ENCODE measurements at regions not wholly inside any gene's neighbourhood (a gene's known extent, or its start where the extent isn't known, plus 50 kb on each side); places are given as distances from the start of the nearest gene placed in this dataset.
"Not testable (repeated sequence)": the region's sequence is repeated elsewhere in the genome, so short reads cannot be mapped to it uniquely, and the experiment has no call there.

DNA sequence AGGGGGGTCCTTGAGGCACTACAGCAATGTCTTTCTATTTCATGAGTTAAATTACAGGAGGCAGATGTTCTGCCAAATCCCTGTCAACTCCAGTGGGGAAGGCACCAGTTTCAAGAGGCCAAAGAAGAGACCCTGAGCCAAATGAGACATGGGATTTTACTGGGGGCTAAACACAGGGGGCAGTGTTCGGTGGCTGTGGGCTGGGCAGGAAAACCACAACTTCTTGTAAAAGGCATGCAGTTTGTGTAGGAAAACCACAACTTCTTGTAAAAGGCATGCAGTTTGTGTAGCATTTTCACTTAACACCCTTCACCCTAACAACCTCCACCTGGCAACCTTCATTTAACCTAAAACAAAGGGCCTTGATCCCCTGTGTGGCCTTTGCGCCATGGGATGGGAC, 61.0 kb downstream of the POLR2M start:
- DNase-seq (ENCODE audit: low spot score) = no peak

DNA sequence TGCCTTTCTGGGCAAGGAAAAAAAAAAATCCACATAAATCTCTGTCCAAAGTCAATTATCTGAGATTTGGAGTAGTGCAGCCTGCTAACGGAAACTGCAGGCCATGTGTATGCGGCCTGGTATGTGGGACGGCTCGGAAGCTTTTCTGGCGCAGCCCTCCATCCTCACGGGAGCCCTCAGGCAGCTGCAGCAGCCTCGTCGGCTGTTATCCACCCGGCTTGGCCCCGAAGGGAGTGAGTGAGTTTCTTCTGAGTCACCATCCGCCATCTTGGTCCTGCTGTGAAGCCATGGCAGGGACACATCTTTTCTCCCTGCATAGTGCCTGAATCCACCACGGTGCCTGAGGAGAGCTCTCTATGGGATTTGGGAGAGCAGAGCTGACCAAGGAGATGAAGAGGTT, 62.8 kb downstream of the POLR2M start:
- DNase-seq (ENCODE audit: low spot score) = peak; percentile 34

DNA sequence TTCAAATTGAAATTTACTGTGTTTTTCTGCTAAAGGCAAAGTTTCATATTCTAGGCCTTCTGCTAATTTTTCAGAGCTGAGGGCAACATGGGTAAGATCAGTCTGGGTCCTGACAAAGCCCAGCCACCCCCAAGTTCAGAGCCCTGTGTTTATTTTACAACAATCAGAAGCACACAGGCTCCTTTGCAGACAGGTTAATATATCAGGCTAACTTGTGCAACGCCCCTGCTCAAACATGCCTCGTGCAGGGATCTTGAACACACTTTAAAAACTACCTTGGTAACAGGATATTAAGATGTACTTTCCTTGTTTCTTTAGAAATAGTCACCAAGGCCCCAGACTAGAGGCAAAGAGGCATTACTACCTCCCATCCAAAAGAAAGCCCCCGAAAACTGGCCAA, 64.0 kb downstream of the POLR2M start:
- DNase-seq (ENCODE audit: low spot score) = no peak

DNA sequence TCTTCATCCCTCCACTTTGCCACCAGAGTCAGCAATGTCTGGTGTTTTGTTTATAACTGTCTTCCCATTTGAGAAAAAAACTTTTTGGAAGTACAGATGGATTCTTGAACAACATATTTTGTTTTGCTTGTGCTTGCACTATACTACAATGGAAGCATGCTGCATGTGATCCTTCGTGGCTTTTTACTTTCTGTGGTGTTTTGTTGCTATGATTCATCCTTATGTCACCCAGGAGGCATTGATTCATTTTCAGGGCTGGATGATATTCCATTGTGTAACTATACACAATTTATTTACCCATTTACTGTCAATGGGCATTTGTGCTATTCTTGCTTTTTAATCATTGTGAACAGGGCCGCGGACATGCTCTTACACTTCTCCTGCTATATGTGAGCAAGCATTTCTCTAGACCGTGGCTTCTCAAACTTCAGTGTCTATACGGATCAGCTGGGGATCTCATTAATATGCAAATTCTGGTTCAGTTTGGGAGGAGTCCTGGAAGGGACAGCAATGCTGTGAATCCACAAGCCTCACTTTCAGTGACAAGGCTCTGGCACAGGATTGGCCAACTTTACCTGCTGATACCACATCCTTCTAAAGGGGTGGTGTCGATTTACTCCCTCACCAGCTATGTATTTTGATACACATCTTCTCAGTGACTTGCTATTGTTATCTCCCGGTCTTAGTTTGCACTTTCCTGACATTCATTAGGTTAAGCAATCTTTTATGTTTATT, 65.9 kb downstream of the POLR2M start:
- no peak for DNase-seq (ENCODE audit: low spot score)

DNA sequence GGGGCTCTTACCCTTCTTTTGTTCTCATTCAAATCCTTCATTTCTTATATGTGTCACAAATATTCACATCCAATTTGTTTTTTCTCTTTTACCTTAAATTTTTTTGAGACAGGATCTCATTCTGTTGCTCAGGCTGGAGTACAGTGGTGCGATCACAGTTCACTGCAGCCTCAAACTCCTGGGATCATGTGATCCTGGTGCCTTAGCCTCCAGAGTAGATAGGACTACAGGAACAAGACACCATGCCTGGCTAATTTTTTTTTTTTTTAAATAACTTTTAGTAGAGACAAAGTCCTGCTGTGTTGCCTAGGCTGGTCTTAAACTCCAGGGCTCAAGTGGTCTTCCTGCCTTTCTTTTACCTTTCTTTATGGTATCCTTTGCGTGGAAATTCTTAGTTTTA, 66.5 kb downstream of the POLR2M start:
- DNase-seq (ENCODE audit: low spot score) = no peak

DNA sequence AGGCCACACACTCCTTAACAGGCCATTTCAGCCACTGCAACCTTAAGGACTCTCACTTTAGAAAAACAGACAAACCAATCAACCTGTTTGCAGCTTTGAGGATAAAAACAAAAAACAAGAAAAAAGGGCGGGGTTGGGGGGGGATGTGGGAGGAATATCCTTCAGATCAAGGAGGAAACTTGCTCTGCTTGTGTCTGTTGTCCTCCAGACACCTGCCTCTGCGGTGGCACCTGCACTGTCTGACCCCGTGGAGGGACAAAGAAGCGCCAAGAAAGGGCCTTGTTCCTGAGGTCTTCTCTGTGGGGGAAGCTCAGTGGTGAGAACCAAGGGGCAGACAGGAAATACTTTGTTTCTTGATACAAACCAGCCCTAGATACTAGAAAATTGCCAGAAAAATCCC, 70.5 kb downstream of the POLR2M start:
- DNase-seq (ENCODE audit: low spot score) = no peak

DNA sequence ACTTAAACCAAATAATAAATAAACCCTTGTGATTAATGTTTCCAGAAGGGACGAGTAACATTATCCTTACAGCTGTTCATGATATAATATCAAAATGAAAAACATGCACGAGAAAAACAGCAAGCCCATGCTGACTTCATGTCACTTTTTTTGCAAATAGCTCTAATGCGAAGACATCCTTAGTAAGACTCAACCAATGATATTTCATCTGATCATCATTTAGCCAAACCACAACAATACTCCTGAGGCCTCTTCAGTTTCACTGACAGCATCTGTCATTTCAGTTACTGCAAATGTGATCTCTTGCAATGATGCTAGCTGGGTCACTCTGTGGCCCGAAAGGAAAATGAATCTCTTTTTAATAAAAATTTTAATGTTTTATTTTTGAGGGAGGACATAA, 74.0 kb downstream of the POLR2M start:
- DNase-seq (ENCODE audit: low spot score) = no peak

DNA sequence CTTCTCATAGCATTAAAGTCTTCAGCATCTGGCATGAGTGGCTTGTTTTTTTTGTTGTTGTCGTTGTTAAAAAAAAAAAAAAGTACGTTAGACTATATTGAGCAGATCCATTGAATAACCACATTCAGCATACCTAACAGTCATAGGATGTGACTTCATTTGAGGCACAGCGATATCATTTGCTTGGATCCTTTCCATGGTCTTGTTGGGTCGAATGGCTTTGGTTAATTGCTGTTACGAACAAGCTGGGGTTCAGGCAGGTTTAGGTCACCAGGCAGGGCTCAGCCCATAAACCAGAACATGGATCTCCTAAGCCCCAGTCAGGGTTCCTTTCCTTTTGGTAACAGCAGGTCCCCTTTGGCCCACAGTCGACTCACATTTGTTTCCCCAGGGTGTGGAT, 76.2 kb downstream of the POLR2M start:
- DNase-seq (ENCODE audit: low spot score) = no peak

DNA sequence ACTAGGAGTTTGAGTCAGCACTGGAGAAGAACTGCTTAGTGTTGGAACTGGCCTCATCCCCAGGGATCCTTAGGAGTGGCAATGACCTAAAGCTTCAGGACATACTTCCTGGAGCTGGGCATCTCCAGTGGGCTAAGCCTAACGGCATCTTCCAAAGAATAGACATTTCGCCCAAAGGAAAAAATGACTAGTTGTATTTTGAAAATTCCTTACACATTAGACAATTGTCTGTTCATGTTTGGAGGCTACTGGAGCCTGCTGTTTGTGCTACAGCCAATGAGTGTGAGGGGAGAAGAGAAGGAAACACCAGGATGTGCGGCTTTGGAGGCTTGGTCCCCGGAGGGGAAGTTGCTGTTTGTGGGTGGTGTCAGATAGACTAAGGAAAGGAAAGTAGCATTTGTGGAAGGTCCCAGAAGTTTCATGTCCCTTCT, 77.6 kb downstream of the POLR2M start:
- DNase-seq (ENCODE audit: low spot score) = no peak

DNA sequence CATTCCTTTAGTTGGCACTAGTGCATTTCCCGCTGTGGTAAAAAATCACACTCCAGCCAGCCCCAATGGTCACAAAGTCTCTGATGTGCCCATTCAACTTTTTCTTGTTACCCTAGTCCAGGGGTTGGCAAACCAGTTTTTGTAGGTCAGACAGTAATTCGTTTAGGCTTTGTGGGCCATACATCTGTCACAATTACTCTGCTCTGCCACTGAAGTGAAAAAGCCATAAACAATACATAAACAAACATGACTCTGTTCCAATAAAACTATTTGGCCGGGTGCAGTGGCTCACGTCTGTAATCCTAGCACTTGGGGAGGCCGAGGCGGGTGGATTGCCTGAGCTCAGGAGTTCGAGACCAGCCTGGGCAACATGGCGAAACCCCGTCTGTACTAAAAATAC, 78.5 kb downstream of the POLR2M start:
- DNase-seq (ENCODE audit: low spot score) = no peak

DNA sequence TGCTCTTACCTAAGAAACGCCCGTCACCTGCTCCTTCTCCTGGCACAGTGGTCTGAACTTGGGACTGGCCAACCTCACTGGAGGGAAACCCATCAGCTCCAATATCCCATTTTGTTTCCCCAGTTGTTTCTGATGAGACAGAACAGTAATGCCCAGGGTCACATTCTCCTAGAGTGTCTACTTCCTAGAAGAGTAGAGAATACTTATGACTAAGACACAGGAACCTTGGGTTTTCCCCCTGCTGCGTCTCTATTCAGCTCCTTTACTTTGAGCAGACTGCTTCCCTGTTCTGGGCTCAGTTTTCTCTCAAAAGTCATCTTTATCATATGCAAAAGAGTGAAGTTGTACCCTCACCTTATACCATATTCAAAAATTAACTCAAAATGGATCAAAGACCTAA, 79.4 kb downstream of the POLR2M start:
- no peak for DNase-seq (ENCODE audit: low spot score)

DNA sequence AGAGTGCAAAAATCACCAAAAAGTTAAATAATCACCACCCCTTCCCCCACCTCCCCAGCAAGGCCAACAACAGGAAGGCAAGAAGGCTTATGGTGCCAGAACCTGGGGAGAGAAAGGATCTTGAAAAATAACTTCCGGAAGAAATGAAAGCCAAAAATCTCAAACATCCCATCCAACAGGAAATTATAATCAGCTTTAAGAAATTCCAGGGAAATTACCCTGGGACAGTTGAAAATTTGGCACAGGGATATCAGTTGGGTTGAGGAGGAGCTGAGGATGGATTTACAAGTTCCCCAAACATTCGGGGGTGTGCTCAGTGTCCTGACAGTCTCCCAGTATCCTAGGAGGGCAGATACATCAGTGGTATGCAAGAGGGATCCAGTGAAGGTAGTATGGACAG, 82.7 kb downstream of the POLR2M start:
- DNase-seq (ENCODE audit: low spot score) = no peak

DNA sequence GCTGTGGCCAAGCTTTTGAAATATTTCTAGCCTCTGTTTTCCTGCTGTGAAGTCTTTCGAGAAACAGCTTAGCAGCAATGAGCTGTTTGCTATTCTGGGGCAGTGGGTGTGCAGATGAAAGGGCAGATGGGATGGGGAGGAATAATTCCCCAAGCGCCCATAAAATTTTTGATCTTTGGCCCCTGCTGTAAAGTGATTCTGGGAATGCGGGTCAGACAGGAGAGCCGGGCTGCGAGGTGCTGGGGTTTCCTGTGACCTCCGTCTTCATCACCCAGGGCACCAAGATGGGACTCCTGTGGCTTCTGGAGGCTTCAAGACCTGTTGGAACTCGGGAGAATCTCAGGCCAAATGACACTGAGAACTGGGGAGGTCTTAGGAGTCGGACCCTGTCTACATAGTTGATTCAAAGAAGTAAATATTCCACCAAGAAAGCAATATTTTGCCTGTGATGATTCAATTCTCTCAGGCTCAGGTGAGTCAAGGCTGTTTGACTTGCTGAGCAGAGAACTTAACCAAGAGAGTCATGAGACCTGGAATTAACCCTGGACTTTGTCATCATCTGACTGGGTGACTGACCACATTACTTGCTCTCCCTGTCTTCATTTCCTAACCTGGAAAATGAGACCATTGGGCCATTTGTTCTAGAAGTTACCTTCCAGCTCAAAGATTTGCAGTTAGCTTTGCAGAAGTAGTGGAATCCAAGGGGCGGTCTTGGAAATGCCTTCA, 86.4 kb downstream of the POLR2M start:
- no peak for DNase-seq (ENCODE audit: low spot score)

DNA sequence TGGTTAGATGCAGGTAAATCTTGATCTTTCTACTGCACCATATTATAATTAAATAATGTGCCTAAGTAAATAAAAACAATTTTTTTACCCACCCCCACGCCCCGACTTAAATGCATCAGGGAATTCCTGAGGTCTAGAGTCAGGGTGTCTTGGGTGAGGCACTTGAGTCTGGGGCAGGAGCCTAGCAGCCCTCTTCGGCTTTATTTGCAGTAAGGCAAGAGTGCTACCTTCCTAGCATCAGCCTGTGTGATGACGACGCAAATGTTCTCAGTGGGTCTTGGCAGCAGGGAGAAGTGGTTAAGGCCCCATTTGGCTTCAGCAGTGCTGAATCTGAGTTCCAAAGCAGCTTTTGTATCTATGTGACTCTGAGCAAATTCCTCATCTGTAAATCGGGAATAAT, 88.7 kb downstream of the POLR2M start:
- DNase-seq (ENCODE audit: low spot score) = no peak

DNA sequence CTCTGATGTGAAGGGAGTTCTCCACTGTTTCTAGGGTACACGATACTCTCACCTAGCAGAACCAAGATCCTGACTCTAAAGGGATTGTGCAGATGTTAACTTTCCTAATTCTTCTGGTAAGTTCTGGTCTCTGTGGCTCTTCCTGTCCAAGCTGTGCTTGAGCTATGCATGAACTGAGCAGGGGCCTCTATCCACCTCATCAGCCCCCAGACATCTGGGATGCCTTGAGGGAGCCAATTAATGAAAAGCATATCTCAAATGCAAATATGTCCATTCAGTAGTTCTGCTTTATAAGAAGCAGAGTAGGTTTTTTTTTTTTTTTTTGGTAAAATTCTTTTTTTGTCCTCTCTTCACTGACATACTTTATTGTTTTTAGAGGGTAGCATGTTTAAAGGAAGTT, 89.6 kb downstream of the POLR2M start:
- DNase-seq (ENCODE audit: low spot score) = no peak

DNA sequence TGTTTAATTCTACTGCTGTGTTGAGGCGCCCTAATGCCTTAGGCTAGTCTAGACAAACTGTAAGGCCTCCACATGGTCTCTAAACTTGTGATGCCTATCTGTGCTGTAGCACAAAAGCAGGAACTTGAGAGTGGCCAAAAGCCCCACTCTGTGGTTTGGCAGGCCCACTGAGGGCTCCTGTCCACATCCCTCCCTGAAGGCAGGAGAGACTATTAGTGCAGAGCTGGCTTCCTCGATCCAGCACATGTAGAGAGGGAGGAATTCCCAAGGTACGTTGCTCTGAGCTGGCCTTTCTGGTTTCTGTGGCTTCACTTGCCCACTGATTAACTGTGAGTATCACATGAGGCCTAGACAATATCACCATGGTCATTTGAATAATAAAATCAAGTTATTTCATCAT, 90.6 kb downstream of the POLR2M start:
- no peak for DNase-seq (ENCODE audit: low spot score)

DNA sequence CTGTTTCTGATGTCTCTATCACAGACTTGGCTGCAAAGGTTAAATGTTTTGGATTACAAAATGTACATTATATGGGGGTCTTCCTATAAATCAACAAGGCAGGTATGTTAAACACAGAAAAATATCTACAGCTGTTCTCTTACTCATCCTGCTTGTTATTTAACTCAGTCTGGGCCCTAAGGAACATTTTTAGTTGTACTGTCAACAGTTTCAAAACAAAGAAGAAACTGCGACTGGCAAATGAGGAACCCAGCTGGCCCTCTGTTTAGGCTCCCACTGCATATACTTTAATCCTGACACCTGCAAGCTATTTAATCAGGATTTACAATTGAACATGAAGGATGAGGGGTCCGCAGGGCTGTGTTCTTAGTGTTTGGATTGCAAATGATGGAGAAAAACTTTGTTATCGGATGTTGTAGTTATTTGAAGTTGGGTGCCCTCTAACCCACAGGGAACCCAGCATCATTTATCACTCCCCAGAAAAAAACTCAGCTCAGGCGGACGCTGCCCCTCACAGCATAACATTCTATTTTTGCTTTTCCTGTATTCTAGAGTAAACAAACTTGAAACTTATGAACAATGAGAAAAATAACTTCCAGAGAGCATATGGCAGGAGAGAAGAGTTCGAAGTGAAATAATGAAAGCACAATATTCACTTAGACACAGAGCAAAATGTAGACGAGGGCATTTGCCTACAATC, 91.2 kb downstream of the POLR2M start:
- no peak for DNase-seq (ENCODE audit: low spot score)

DNA sequence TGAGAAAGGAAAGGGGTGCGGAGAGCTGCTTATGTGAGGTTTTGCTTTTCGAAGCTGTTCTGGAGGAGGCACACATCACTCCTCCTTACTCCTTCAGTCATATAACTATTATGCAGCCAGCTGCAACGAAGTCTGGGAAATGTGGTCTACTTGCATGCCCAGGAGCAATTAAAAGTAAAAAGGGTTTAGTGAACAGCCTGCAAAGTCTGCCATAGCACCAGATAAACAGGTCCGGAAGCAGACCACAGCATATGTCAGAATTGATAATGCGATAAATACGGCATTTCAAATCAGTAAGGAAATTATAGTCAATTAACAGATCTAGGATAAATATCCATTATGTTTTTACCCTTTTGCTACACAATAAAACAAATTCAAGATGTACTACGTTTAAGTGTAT, 99.5 kb downstream of the POLR2M start:
- no peak for DNase-seq (ENCODE audit: low spot score)

DNA sequence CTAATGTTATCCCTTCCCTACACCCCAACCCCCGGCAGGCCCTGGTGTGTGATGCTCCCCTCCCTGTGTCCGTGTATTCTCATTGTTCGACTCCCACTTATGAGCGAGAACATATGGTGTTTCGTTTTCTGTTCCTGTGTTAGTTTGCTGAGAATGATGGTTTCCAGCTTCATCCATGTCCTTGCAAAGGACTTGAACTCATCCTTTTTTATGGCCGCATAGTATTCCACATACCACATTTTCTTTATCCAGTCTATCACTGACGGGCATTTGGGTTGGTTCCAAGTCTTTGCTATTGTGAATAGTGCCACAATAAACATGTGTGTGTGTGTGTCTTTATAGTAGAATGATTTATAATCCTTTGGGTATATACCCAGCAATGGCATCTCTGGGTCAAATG, 102.8 kb downstream of the POLR2M start:
- not testable (repeated sequence) for DNase-seq (ENCODE audit: low spot score)

DNA sequence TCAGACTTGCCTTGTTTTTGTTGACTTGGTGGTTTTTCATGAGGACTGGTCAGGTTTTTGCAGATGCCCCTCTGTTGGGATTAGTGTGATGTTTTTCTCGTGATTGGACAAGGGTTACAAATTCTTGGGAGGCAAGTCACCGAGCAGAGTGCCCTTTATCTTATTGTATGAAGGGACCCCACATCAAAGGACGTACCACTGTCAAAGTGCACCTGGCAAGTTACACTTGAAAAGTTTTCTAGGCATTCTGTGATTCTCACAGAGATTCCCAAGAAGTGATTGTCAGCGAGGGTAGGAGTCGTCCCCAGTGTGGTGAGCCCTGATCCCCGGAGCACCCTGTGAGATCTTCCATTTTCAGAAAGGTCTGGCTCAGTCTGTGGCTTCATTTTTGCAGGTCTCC, 110.1 kb downstream of the POLR2M start:
- DNase-seq (ENCODE audit: low spot score) = no peak

DNA sequence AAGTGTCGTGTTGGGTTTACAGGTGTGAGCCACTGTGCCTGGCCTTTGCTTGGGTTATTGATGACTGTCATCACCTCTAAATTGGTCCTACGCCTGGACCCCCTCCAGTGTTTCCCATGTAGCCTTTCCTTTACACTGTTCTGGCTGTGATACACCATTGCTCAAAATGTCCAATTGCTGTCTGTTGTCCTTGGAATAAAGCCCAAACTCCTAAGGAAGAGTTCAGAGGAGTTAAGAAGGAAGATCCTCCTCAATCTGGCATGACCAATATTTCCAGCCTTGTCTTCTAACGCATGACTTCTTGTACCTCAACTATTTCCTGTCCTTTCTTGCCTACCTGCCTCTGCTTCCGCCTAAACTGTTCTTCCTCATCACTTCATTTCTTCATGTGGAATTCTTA, 113.1 kb downstream of the POLR2M start:
- no peak for DNase-seq (ENCODE audit: low spot score)

DNA sequence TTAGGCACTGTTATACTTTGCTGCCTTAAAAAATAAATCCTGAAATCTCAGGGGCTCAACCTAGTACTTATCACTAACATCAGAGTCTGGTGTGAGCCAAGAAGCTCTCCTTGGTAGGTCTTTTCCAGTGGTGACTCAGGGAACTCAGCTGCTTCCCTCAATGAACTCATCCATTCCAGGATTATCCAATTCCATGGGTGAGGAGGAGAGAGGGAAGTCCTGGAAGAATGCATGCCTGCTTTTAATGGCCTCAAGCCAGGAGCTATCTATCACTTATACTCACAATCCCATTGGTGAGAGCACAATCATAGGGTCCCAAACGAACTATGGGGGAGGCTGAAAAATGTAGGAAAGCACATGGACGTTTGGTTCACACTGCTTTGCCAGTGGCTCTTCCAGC, 113.6 kb downstream of the POLR2M start:
- DNase-seq (ENCODE audit: low spot score) = no peak

DNA sequence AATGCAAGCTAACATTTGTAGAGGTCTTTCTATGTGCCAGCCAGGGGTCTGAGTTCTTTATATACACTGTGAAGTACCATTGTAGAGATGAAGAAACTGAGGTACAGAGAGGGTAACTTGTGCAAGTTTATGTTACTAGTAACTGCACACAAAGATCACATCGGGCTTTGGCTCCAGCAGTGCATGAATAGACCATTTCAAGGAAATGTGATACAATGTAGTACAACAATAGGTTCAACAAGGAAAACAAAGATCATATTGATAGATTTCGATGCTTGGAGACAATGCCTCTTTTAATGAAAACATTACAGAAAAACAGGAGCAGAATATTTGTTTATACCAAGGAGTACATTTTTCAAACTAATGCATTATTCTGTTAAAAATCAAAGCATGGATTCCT, 115.3 kb downstream of the POLR2M start:
- no peak for DNase-seq (ENCODE audit: low spot score)

Measured in SK-N-DZ (cell line).